HG02943 (cell line): ENCODE measurements at regions not wholly inside any gene's neighbourhood (a gene's known extent, or its start where the extent isn't known, plus 50 kb on each side); places are given as distances from the start of the nearest gene placed in this dataset.

Experiments used
- ATAC-seq: cut with Tn5 transposase; IDR thresholded peaks from one replicate; pipeline ENCODE4 v1.9.1; 2021; ENCODE audit warnings: mild to moderate bottlenecking, low read depth, moderate library complexity; ENCODE audit not compliant: unreplicated experiment

DNA sequence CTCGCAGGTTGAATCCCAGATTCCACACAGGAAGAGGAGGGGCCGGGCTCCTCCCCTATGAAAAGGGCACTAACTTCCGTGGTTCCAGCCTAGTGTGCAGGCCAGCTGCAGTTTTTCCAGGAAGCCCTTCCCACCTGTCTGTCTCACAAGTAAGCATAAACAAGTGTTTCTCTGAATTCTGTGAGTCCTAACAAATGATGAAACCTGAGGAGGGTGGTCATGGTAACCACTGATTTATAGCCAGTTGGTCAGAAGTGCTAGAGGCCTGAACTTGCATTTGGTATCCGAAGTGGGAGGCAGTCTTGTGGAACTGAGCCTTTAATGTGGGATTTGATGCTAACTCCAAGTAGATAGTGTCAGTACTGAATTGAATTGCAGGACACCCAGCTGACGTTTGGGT, 54.7 kb upstream of the STEAP4 start:
- ATAC-seq: no peak

- ATAC-seq: no peak
Measured at GRCh38 chr7:88358881-88359280, 52.2 kb upstream of the STEAP4 start.

DNA sequence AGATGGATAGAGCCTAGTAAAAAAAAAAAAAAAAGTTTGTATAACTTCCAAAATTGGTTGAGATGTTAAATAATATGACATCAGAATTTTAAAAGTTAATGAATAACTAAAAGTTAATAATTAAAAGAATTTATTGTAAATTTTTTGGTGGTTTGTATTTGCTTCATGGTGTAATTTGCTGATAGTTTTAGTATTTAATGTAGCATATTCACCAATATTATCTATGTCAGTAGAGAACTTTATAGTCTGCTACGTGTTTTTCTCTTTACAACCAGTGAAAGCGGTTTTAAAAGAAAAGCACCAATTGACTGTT, 51.8 kb upstream of the STEAP4 start:
- no peak for ATAC-seq

DNA sequence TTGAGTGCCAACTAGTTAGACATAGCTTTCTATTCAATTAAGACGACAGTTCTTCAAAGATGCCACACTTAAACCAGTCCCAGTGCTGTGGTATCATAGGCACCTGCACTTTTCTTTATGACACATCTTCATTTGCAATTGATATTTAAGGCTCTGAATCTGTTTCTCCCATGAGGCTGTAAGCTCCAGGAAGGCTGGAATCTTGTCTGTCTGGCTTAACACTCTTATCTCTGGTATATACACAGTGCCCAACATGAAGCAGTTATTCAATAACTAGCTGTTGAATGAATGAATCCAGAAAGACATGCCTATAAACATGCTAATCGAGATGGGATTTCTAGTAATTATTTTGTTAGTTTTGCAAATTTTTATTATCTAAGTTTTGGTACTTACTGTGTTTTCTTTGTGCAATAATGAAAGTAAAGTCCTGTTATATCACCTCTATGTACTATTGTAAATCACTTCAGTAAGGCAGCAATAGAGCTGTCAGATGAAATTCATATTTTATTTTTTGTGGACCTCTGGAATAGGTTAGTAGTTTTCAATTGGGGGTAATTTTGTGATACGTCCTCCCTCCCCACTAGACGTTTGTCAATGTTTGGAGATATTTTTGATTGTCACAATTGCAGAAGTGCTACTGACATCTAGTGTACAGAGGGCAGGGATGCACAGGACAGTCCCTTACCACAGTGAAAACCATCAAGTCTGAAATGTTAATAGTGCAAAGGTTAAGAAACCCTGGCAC, 51.3 kb upstream of the STEAP4 start:
- ATAC-seq: peak; percentile 78

- ATAC-seq: no peak
Measured at GRCh38 chr7:88357294-88357693, 50.6 kb upstream of the STEAP4 start.
